ENCODE measurements at regions not wholly inside any gene's neighbourhood (a gene's known extent, or its start where the extent isn't known, plus 50 kb on each side); places are given as distances from the start of the nearest gene placed in this dataset.

- Mint-ChIP-seq H3K4me1 (ENCODE audit: unreplicated experiment) (no peaks in the 10 kb centered on the region), H3K9me3 (ENCODE audit: unreplicated experiment) (no peaks in the 10 kb centered on the region), H3K27ac (ENCODE audit: unreplicated experiment) (no peak overlapping the region), H3K27me3 (ENCODE audit: unreplicated experiment) (peaks cover 6% of the 10 kb centered on the region), H3K4me3 (ENCODE audit: unreplicated experiment) (no peak overlapping the region), H3K36me3 (ENCODE audit: unreplicated experiment) (no peaks in the 10 kb centered on the region)
- TF ChIP-seq, protein P1, sequence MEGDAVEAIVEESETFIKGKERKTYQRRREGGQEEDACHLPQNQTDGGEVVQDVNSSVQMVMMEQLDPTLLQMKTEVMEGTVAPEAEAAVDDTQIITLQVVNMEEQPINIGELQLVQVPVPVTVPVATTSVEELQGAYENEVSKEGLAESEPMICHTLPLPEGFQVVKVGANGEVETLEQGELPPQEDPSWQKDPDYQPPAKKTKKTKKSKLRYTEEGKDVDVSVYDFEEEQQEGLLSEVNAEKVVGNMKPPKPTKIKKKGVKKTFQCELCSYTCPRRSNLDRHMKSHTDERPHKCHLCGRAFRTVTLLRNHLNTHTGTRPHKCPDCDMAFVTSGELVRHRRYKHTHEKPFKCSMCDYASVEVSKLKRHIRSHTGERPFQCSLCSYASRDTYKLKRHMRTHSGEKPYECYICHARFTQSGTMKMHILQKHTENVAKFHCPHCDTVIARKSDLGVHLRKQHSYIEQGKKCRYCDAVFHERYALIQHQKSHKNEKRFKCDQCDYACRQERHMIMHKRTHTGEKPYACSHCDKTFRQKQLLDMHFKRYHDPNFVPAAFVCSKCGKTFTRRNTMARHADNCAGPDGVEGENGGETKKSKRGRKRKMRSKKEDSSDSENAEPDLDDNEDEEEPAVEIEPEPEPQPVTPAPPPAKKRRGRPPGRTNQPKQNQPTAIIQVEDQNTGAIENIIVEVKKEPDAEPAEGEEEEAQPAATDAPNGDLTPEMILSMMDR (IDR thresholded peaks at IDR 0.05), result no peak
- no peak for DNase-seq (ENCODE audit: extremely low spot score, unreplicated experiment)
Observed at GRCh38 chr13:61901946-61902541, 486.4 kb upstream of the PCDH20 start.

DNA sequence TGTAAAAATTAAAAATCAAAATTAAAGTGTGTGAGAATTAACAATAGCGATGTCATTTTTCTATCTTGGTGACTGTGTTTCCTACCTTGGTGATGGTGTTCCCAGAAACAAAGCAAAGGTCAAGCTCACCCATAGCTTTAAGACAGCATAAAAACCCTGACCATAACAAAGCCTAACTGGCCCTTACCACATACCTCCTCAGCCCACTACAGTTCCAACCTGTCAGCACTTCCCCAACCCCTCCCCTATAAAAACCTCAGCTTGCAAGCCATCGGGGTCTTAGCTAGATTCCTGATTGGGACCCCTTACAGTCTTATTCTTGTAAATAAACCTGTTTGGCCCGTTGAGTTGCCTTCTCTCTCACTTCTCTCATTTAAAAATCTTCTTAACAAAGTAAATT lies 484.4 kb upstream of the PCDH20 start:
- TF ChIP-seq, protein P1 (IDR thresholded peaks at IDR 0.05), result no peak
- DNase-seq (ENCODE audit: extremely low spot score, unreplicated experiment), result no peak
- Mint-ChIP-seq H3K27ac (ENCODE audit: unreplicated experiment) (no peak overlapping the region), H3K4me3 (ENCODE audit: unreplicated experiment) (no peak overlapping the region), H3K4me1 (ENCODE audit: unreplicated experiment) (no peaks in the 10 kb centered on the region), H3K9me3 (ENCODE audit: unreplicated experiment) (no peaks in the 10 kb centered on the region), H3K36me3 (ENCODE audit: unreplicated experiment) (no peaks in the 10 kb centered on the region), H3K27me3 (ENCODE audit: unreplicated experiment) (peaks cover 6% of the 10 kb centered on the region)

- TF ChIP-seq, protein P1 (IDR thresholded peaks at IDR 0.05), result no peak
- no peak for DNase-seq (ENCODE audit: extremely low spot score, unreplicated experiment)
- peaks cover 11% of the 10 kb centered on the region for H3K27me3 Mint-ChIP-seq (ENCODE audit: unreplicated experiment)
- no peaks in the 10 kb centered on the region for H3K36me3 Mint-ChIP-seq (ENCODE audit: unreplicated experiment)
- no peaks in the 10 kb centered on the region for H3K9me3 Mint-ChIP-seq (ENCODE audit: unreplicated experiment)
- no peak overlapping the region for H3K27ac Mint-ChIP-seq (ENCODE audit: unreplicated experiment)
- H3K4me1 Mint-ChIP-seq (ENCODE audit: unreplicated experiment), result no peaks in the 10 kb centered on the region
- H3K4me3 Mint-ChIP-seq (ENCODE audit: unreplicated experiment), result no peak overlapping the region
Observed at GRCh38 chr13:61898207-61898606, 482.6 kb upstream of the PCDH20 start.

GRCh38 chr13:61891401-61891800 lies 475.8 kb upstream of the PCDH20 start:
- no peak for DNase-seq (ENCODE audit: extremely low spot score, unreplicated experiment)
- TF ChIP-seq, protein P1 (IDR thresholded peaks at IDR 0.05), result no peak
- Mint-ChIP-seq H3K4me3 (ENCODE audit: unreplicated experiment) (no peak overlapping the region), H3K27ac (ENCODE audit: unreplicated experiment) (no peak overlapping the region), H3K4me1 (ENCODE audit: unreplicated experiment) (no peaks in the 10 kb centered on the region), H3K9me3 (ENCODE audit: unreplicated experiment) (no peaks in the 10 kb centered on the region), H3K36me3 (ENCODE audit: unreplicated experiment) (no peaks in the 10 kb centered on the region), H3K27me3 (ENCODE audit: unreplicated experiment) (peaks cover 6% of the 10 kb centered on the region)

DNA sequence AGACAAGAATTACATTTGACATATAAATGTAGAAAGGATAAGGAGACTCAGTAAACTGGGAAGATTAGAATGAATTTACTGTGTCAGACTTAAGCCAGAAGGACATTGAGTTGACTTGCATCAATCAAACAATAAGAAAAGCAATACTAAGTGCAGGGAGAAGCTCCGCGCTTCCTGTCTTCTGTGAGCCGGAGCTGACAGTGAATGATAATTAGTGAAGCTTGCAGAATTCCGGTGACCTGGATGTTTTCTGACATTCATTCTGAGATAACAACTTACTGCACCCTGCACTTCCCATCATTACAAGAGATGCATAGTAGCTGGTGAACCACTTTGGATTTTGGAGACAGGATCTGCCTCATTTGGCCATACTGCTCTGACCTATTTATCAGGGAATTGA lies 469.2 kb upstream of the PCDH20 start:
- Mint-ChIP-seq H3K27ac (ENCODE audit: unreplicated experiment) (no peak overlapping the region), H3K4me3 (ENCODE audit: unreplicated experiment) (no peak overlapping the region), H3K27me3 (ENCODE audit: unreplicated experiment) (peaks cover 2% of the 10 kb centered on the region), H3K4me1 (ENCODE audit: unreplicated experiment) (no peaks in the 10 kb centered on the region), H3K9me3 (ENCODE audit: unreplicated experiment) (no peaks in the 10 kb centered on the region), H3K36me3 (ENCODE audit: unreplicated experiment) (no peaks in the 10 kb centered on the region)
- TF ChIP-seq, protein P1 (IDR thresholded peaks at IDR 0.05), result no peak
- DNase-seq (ENCODE audit: extremely low spot score, unreplicated experiment), result no peak
